Esophagus (tissue), 2 donors: ENCODE measurements at regions not wholly inside any gene's neighbourhood (a gene's known extent, or its start where the extent isn't known, plus 50 kb on each side); places are given as distances from the start of the nearest gene placed in this dataset.
A peak's percentile ranks its signal among the peaks of the same experiment; 100 is the strongest.
"Not testable (repeated sequence)": the region's sequence is repeated elsewhere in the genome, so short reads cannot be mapped to it uniquely, and the experiment has no call there.

Experiments used
- H3K27ac ChIP-seq, 2 donors: one replicate each; pipeline ENCODE4 v1.5.1; 2013; ENCODE audit warnings: low read depth in 2 of 2, mild to moderate bottlenecking in 2 of 2, inconsistent platforms in 1 of 2, low read length in 1 of 2, moderate library complexity in 1 of 2
- H3K27me3 ChIP-seq, 2 donors: one replicate each; pipeline ENCODE4 v1.6.1; 2013; ENCODE audit warnings: low read length in 2 of 2, control low read depth in 1 of 2, mild to moderate bottlenecking in 1 of 2; ENCODE audit not compliant: insufficient read depth in 2 of 2, control insufficient read depth in 1 of 2
- H3K36me3 ChIP-seq, 2 donors: one replicate each; pipeline ENCODE4 v1.6.1; 2013; ENCODE audit warnings: low read length in 1 of 2; ENCODE audit not compliant: control insufficient read depth in 2 of 2, insufficient read depth in 2 of 2
- H3K4me1 ChIP-seq, 2 donors: one replicate each; pipeline ENCODE4 v1.6.1; 2013; ENCODE audit warnings: low read length in 1 of 2; ENCODE audit not compliant: control insufficient read depth in 2 of 2, insufficient read depth in 2 of 2
- H3K4me3 ChIP-seq, 2 donors: one replicate each; pipeline ENCODE4 v1.5.1; 2013; ENCODE audit warnings: low read length in 2 of 2, mild to moderate bottlenecking in 2 of 2, low read depth in 1 of 2, moderate library complexity in 1 of 2
- H3K9me3 ChIP-seq, 2 donors: one replicate each; pipeline ENCODE4 v1.6.1; 2013; ENCODE audit warnings: mild to moderate bottlenecking in 2 of 2, low read depth in 1 of 2, low read length in 1 of 2, moderate library complexity in 1 of 2; ENCODE audit not compliant: control insufficient read depth in 2 of 2, insufficient read depth in 1 of 2
- WGBS, 2 donors: extraction: QIAGEN DNeasy Blood & Tissue Kit; methylation state at CpG; one replicate each; pipeline ENCODE4 v1.1.7; 2013; 5-methylcytosine and 5-hydroxymethylcytosine counted together
- donor health status: healthy with polysubstance abuse.
- donor health status: Bipolar disorder and iron deficiency.

GRCh38 chrX:131693359-131693758 lies 149.5 kb downstream of the OR13H1 start:
- H3K36me3 ChIP-seq, result no peaks in the 10 kb centered on the region
- peaks cover 0 to 4% of the 10 kb centered on the region in 2 donors for H3K27me3 ChIP-seq
- H3K4me3 ChIP-seq, result no peak overlapping the region
- H3K27ac ChIP-seq, result no peak overlapping the region
- H3K9me3 ChIP-seq, result no peaks in the 10 kb centered on the region
- H3K4me1 ChIP-seq, result no peaks in the 10 kb centered on the region

GRCh38 chrX:131696989-131697388 lies 153.1 kb downstream of the OR13H1 start:
- H3K4me3 ChIP-seq, H3K9me3 ChIP-seq, H3K27me3 ChIP-seq, H3K27ac ChIP-seq, H3K4me1 ChIP-seq, H3K36me3 ChIP-seq: not testable (repeated sequence)
- 82 to 84% methylated on average over 3 of the region's 3 CpGs for WGBS, 2 donors

GRCh38 chrX:131703646-131704045 lies 159.8 kb downstream of the OR13H1 start:
- Histone ChIP-seq H3K4me3 (no peak overlapping the region), H3K36me3 (no peaks in the 10 kb centered on the region), H3K27ac (peak overlapping the region in 1 of 2 donors; percentile 24), H3K27me3 (no peaks in the 10 kb centered on the region), H3K4me1 (no peaks in the 10 kb centered on the region), H3K9me3 (no peaks in the 10 kb centered on the region)
- WGBS, 2 donors, result 70 to 94% methylated on average over 6 of the region's 6 CpGs

GRCh38 chrX:131704136-131704695 lies 160.3 kb downstream of the OR13H1 start:
- WGBS, 2 donors, result 63 to 92% methylated on average over 17 of the region's 17 CpGs

GRCh38 chrX:131709553-131709952 lies 165.7 kb downstream of the OR13H1 start:
- Histone ChIP-seq H3K36me3 (no peaks in the 10 kb centered on the region), H3K9me3 (no peaks in the 10 kb centered on the region), H3K4me3 (no peak overlapping the region), H3K4me1 (no peaks in the 10 kb centered on the region), H3K27me3 (no peaks in the 10 kb centered on the region), H3K27ac (no peak overlapping the region)
- WGBS, 2 donors, result 89% methylated on average over 6 of the region's 6 CpGs

More at GRCh38 chrX:131704136-131704695, 160.3 kb downstream of the OR13H1 start:
- Histone ChIP-seq H3K4me1 (no peaks in the 10 kb centered on the region), H3K27ac (peak overlapping the region in 1 of 2 donors; percentile 42), H3K27me3 (no peaks in the 10 kb centered on the region), H3K4me3 (peak overlapping the region in 1 of 2 donors; percentile 60), H3K9me3 (no peaks in the 10 kb centered on the region), H3K36me3 (no peaks in the 10 kb centered on the region)

GRCh38 chrX:131711478-131711867 lies 167.6 kb downstream of the OR13H1 start:
- Histone ChIP-seq H3K27ac (no peak overlapping the region), H3K27me3 (no peaks in the 10 kb centered on the region), H3K4me1 (no peaks in the 10 kb centered on the region), H3K9me3 (no peaks in the 10 kb centered on the region), H3K4me3 (peak overlapping the region in 1 of 2 donors; percentile 38), H3K36me3 (no peaks in the 10 kb centered on the region)
- 74 to 95% methylated on average over 8 of the region's 8 CpGs for WGBS, 2 donors

- no peaks in the 10 kb centered on the region for H3K4me1 ChIP-seq
- H3K4me3 ChIP-seq, result no peak overlapping the region
- 50 to 63% methylated on average over 1 of the region's 1 CpG for WGBS, 2 donors
- no peak overlapping the region for H3K27ac ChIP-seq
- H3K36me3 ChIP-seq, result no peaks in the 10 kb centered on the region
- H3K27me3 ChIP-seq, result no peaks in the 10 kb centered on the region
- no peaks in the 10 kb centered on the region for H3K9me3 ChIP-seq
Measured at GRCh38 chrX:131723646-131724045, 179.8 kb downstream of the OR13H1 start.

- no peaks in the 10 kb centered on the region for H3K4me1 ChIP-seq
- H3K4me3 ChIP-seq, result no peak overlapping the region
- no peak overlapping the region for H3K27ac ChIP-seq
- no peaks in the 10 kb centered on the region for H3K27me3 ChIP-seq
- H3K9me3 ChIP-seq, result no peaks in the 10 kb centered on the region
- 72 to 83% methylated on average over 2 of the region's 2 CpGs for WGBS, 2 donors
- no peaks in the 10 kb centered on the region for H3K36me3 ChIP-seq
Measured at GRCh38 chrX:131724292-131724691, 180.4 kb downstream of the OR13H1 start.

- 72 to 78% methylated on average over 7 of the region's 7 CpGs for WGBS, 2 donors
- no peaks in the 10 kb centered on the region for H3K4me1 ChIP-seq
- H3K27me3 ChIP-seq, result no peaks in the 10 kb centered on the region
- no peaks in the 10 kb centered on the region for H3K36me3 ChIP-seq
- H3K4me3 ChIP-seq, result no peak overlapping the region
- H3K9me3 ChIP-seq, result no peaks in the 10 kb centered on the region
- H3K27ac ChIP-seq, result no peak overlapping the region
Measured at GRCh38 chrX:131725001-131725654, 181.3 kb downstream of the OR13H1 start.

- Histone ChIP-seq H3K4me1 (no peaks in the 10 kb centered on the region), H3K9me3 (no peaks in the 10 kb centered on the region), H3K36me3 (no peaks in the 10 kb centered on the region), H3K4me3 (no peak overlapping the region), H3K27me3 (no peaks in the 10 kb centered on the region), H3K27ac (no peak overlapping the region)
- 74 to 88% methylated on average over 9 of the region's 9 CpGs for WGBS, 2 donors
Measured at GRCh38 chrX:131727778-131728177, 183.9 kb downstream of the OR13H1 start.
